OCI-LY3 (cell line): ENCODE measurements at regions not wholly inside any gene's neighbourhood (a gene's known extent, or its start where the extent isn't known, plus 50 kb on each side); places are given as distances from the start of the nearest gene placed in this dataset.

Experiments used
- H2AFZ ChIP-seq: fragments of 200-600, 300-600 bp; shearing (Covaris generic); 2 replicates; pipeline ENCODE4 v1.6.0; 2014; ENCODE audit warnings: antibody characterized with exemption, low read depth, low read length
- H3K27ac ChIP-seq: fragments of 200-600, 300-600 bp; sonication (generic); 2 replicates; pipeline ENCODE4 v1.5.1; 2014; ENCODE audit warnings: mild to moderate bottlenecking, low read length, moderate library complexity, mixed read lengths
- H3K27me3 ChIP-seq: fragments of 200-600, 300-600 bp; sonication (generic); 2 replicates; pipeline ENCODE4 v1.6.1; 2014; ENCODE audit warnings: low read depth, low read length, mixed read lengths
- H3K36me3 ChIP-seq: fragments of 200-600, 300-600 bp; sonication (generic); replicated peaks from 2 replicates; pipeline ENCODE3; 2014; ENCODE audit warnings: low read depth, low read length, mixed read lengths
- H3K4me1 ChIP-seq: fragments of 300-600, 200-600 bp; sonication (generic); 2 replicates; pipeline ENCODE4 v1.6.1; 2014; ENCODE audit warnings: low read length, mixed read lengths
- H3K4me2 ChIP-seq: fragments of 200-600, 300-600 bp; sonication (generic); 2 replicates; pipeline ENCODE4 v1.6.1; 2014; ENCODE audit warnings: low read length, mixed read lengths
- H3K4me3 ChIP-seq: fragments of 300-600, 200-600 bp; sonication (generic); 2 replicates; pipeline ENCODE4 v1.5.1; 2014; ENCODE audit warnings: antibody characterized with exemption, mild to moderate bottlenecking, low read length, moderate library complexity
- H3K79me2 ChIP-seq: fragments of 300-600, 200-600 bp; shearing (Covaris generic); 2 replicates; pipeline ENCODE4 v1.6.1; 2014; ENCODE audit warnings: mild to moderate bottlenecking, low read length, mixed read lengths
- H3K9ac ChIP-seq: fragments of 300-600, 200-600 bp; shearing (Covaris generic); 2 replicates; pipeline ENCODE4 v1.6.0; 2014; ENCODE audit warnings: mild to moderate bottlenecking, low read length, moderate library complexity
- H3K9me3 ChIP-seq: fragments of 200-600, 300-600 bp; shearing (Covaris generic); 2 replicates; pipeline ENCODE4 v1.6.1; 2014; ENCODE audit warnings: low read length, mixed read lengths; ENCODE audit not compliant: insufficient read depth
- H4K20me1 ChIP-seq: fragments of 200-600, 300-600 bp; sonication (generic); 2 replicates; pipeline ENCODE4 v1.6.1; 2016; ENCODE audit warnings: low read length, mixed read lengths; ENCODE audit not compliant: insufficient read depth
- EZH2phosphoT487 ChIP-seq: fragments of 200-600 bp; shearing (Covaris generic); IDR thresholded peaks from 2 replicates; pipeline ENCODE4 v1.6.1; 2018; ENCODE audit warnings: antibody characterized with exemption, mixed run types, low read depth
- TF ChIP-seq, protein P1 (sequence below): fragments of 200-600, 300-600 bp; sonication (generic); IDR thresholded peaks from 2 replicates; pipeline ENCODE4 v1.5.1; 2014; ENCODE audit warnings: antibody characterized with exemption, low read length, low read depth

DNA sequence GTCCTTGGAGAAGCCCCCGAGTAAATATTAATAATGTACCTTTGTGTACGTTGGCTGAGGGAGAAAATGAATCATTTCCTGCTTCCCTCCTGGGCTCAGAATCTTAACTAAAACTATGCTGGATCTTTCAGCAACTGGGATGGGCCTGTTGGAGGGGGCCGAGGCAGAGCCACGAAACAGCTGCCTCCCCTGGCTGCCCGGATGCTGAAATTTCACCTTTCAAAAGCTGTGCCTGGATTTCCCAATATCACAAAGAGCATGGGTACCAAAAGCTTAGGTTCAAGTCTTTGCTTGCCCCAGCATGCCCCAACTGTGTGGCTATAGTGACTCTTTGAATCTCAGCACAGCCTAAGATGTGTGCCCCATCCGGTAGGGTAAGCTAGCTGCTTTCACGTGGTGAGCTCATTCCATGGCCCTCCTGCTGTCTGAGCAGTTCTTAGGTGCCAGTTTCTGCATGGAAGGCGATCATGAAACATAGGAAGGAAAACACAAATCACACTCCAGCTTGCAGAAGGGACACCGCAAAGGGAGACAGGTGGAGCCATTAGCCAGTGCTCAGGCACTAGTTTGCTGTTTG lies 473.5 kb downstream of the PTPRU start:
- Histone ChIP-seq H3K9ac (no peak overlapping the region), H4K20me1 (no peaks in the 10 kb centered on the region), H3K4me1 (no peaks in the 10 kb centered on the region), H3K4me2 (no peak overlapping the region), H3K36me3 (no peaks in the 10 kb centered on the region), H3K4me3 (no peak overlapping the region), H3K9me3 (no peaks in the 10 kb centered on the region), H2AFZ (no peak overlapping the region; the same call in 1 of the 2 replicates), H3K79me2 (no peaks in the 10 kb centered on the region), H3K27ac (no peak overlapping the region), H3K27me3 (no peaks in the 10 kb centered on the region)
- TF ChIP-seq EZH2phosphoT487: no peak
- TF ChIP-seq, protein P1, sequence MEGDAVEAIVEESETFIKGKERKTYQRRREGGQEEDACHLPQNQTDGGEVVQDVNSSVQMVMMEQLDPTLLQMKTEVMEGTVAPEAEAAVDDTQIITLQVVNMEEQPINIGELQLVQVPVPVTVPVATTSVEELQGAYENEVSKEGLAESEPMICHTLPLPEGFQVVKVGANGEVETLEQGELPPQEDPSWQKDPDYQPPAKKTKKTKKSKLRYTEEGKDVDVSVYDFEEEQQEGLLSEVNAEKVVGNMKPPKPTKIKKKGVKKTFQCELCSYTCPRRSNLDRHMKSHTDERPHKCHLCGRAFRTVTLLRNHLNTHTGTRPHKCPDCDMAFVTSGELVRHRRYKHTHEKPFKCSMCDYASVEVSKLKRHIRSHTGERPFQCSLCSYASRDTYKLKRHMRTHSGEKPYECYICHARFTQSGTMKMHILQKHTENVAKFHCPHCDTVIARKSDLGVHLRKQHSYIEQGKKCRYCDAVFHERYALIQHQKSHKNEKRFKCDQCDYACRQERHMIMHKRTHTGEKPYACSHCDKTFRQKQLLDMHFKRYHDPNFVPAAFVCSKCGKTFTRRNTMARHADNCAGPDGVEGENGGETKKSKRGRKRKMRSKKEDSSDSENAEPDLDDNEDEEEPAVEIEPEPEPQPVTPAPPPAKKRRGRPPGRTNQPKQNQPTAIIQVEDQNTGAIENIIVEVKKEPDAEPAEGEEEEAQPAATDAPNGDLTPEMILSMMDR: no peak

DNA sequence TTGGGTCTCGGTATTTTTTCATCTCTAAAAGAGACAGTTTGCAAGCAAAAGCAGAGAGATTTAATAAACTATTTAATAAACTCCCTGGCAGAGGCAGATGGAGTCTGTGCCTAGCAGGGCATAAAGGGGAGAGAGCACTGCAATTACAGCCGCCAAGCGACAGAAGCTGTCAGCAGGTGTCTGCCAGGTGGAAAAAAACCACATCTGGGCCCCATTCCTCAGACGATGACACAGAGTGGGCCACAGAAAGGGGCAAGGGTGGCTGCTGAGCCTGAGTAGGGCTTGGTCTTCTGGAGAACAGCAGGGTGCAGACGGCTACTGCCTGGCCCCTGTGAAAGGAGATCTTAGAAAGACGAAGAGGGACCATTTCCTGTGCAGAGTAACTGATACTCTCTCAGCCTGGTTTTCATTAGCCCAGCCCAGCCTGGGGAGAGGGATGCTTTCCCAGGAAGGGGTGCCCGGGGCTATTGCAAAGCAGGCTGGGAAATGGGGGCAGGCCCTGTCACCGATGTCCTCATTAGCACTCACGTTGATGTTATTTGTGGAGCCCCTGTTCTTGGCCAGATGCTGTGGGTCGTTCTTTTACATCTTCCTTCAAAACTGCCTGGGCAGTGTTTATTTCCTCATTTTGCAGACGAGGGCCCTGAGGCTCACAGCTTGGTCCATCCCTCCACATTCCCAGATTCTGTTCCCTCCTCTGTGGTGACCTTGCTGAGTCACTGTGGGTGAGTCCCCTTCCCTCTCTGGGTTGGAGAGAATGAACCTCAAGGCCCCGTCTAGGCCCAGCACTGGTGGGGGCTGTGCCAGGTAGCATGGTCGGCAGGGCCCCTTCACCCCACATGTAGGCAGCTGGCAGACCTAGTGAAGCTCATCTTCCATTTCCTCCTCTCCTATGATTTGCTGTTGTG lies 472.7 kb downstream of the PTPRU start:
- Histone ChIP-seq H3K36me3 (no peaks in the 10 kb centered on the region), H3K4me2 (no peak overlapping the region), H3K79me2 (no peaks in the 10 kb centered on the region), H3K9me3 (no peaks in the 10 kb centered on the region), H4K20me1 (no peaks in the 10 kb centered on the region), H3K27me3 (no peaks in the 10 kb centered on the region), H2AFZ (no peak overlapping the region; the same call in 1 of the 2 replicates), H3K4me3 (no peak overlapping the region), H3K9ac (no peak overlapping the region), H3K27ac (no peak overlapping the region), H3K4me1 (no peaks in the 10 kb centered on the region)
- no peak for TF ChIP-seq EZH2phosphoT487
- TF ChIP-seq, protein P1: no peak

DNA sequence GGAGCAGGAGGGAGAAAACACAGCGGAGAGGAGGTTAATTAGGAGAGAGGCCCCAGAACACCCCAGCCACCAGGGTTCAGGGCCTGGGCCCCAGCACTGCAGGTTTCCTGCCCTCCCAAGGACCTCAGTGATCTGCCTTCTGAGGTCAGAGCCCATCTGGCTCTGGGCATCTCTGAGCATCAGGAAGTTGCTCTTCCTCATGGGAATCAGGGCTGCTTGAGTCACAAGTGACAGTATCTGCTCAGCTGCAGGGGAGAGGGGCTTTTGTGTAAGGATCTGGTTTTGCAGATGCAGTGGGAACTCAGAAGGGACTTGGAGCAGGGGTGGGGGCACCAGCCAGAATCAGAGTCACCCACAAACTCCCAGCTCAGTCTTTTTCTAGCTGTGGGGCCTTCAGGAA lies 472.1 kb downstream of the PTPRU start:
- TF ChIP-seq, protein P1: no peak
- TF ChIP-seq EZH2phosphoT487: no peak
- H4K20me1 ChIP-seq: no peaks in the 10 kb centered on the region
- H2AFZ ChIP-seq: no peak overlapping the region
- H3K27me3 ChIP-seq: no peaks in the 10 kb centered on the region
- no peaks in the 10 kb centered on the region for H3K9me3 ChIP-seq
- no peaks in the 10 kb centered on the region for H3K4me1 ChIP-seq
- no peaks in the 10 kb centered on the region for H3K36me3 ChIP-seq
- H3K79me2 ChIP-seq: no peaks in the 10 kb centered on the region
- no peak overlapping the region for H3K9ac ChIP-seq
- no peak overlapping the region for H3K4me2 ChIP-seq
- no peak overlapping the region for H3K27ac ChIP-seq
- no peak overlapping the region for H3K4me3 ChIP-seq

DNA sequence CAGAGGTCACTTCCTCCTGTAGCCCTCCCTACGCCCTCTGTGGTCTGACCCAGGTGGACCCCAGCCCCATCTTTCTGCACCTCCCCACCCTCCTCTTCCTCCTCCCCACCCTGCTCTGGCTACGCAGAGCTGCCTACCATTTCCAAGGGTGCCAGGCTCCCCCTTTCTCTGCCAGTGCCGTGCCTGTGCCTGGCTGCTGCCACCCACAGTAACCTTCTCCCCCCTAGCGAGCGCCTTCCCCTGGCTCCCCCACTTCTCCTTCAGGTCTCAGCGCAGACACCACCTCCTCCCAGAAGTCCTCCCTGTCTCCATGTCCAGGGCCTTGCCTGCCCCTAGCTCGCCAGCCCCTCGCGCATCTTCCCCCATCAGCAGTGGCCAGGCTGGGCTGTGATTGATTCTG lies 471.5 kb downstream of the PTPRU start:
- no peaks in the 10 kb centered on the region for H3K27me3 ChIP-seq
- no peak overlapping the region for H3K4me3 ChIP-seq
- no peak overlapping the region for H3K27ac ChIP-seq
- H3K4me2 ChIP-seq: no peak overlapping the region
- H4K20me1 ChIP-seq: no peaks in the 10 kb centered on the region
- H3K36me3 ChIP-seq: no peaks in the 10 kb centered on the region
- no peak overlapping the region for H2AFZ ChIP-seq
- TF ChIP-seq, protein P1: no peak
- no peak for TF ChIP-seq EZH2phosphoT487
- H3K4me1 ChIP-seq: no peaks in the 10 kb centered on the region
- no peaks in the 10 kb centered on the region for H3K79me2 ChIP-seq
- H3K9ac ChIP-seq: no peak overlapping the region
- no peaks in the 10 kb centered on the region for H3K9me3 ChIP-seq
